Left cardiac atrium (tissue), 4 donors: ENCODE measurements at regions not wholly inside any gene's neighbourhood (a gene's known extent, or its start where the extent isn't known, plus 50 kb on each side); places are given as distances from the start of the nearest gene placed in this dataset.
"Not testable (repeated sequence)": the region's sequence is repeated elsewhere in the genome, so short reads cannot be mapped to it uniquely, and the experiment has no call there.

ENCODE experiments used
- ATAC-seq, 2 donors: fragments of 200-7000 bp; cut with Tn5 transposase; one replicate each; pipeline ENCODE4 v1.9.1; 2020; ENCODE audit warnings: mild to moderate bottlenecking in 2 of 2, moderate library complexity in 2 of 2
- DNase-seq: peaks from one replicate; pipeline ENCODE4 v3.0.0-alpha.2; 2020
- intact Hi-C, 2 donors: fragments of 100-400 bp; cut with DNase I; formaldehyde crosslinking; loops; one replicate each; pipeline versions ENCODE4 v1.14.1 to v1.15.1; 2022 to 2023
- donor health status: DM: no; HTN: yes; CAD: no.
- donor health status: DM: no; HTN: yes; CAD: no; lungs with severe emphysema.
- donor health status: DM: yes; HTN: yes; CAD: no.
- donor health status: Dilated cardiomyopathy.

DNA sequence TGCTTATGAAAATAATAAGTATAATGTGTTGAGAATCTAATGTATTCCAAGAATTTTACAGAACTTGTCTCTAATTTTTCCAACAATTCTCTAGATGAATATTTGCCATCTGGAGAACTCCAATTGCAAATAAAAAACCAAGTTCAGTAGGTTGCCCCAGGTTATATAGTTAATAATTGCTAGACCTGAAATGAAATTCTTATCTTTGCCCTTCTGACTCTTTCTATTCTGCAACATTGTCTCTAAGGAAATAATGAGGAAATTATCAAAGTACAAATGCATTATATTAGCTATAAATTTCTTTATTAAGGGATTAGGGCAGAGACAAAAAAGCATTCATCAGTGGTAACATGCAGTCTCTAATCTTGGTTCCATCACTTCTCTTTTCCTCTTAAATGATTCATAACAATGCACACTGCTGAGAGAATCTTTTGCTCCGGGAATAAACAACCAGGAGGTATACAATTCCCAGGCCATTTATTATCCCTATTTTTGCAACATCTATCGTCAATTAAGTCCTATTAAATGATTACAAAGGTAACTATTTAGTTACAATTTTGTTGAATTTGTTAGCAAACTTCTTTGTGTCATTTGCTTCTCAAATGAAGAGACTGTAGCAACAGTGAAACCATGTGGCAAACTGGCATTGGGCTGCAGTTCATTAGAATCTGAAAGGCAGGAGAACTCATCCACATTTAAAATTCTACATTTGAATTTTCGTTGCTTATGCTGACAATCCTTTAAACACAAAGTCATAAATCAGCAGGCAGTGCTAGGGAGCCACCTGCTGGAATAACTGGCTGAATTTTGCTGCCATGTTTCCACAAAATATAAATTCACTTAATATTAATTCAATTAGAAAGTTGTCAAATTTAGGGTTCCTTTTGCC is 349.6 kb downstream of the KIF2B start:
- intact Hi-C loops, result no loop called here
- DNase-seq, result no peak
- no peak for ATAC-seq

DNA sequence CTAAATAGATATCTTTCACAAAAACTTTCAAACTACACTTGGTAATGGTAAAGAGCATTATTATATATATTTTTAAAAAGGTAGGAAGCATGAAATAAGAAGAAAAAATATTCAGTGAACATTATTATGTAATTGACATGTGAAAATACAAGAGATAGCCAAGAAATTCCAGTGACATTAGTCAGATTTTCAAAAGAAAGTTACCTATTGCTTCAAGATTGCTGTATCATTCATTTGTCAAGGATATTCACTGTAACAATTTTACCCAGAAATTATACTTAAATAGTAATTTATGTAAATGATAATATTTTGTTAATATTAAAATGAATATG is 350.2 kb downstream of the KIF2B start:
- DNase-seq (no peak), ATAC-seq (no peak)
- intact Hi-C loops, result no loop called here

DNA sequence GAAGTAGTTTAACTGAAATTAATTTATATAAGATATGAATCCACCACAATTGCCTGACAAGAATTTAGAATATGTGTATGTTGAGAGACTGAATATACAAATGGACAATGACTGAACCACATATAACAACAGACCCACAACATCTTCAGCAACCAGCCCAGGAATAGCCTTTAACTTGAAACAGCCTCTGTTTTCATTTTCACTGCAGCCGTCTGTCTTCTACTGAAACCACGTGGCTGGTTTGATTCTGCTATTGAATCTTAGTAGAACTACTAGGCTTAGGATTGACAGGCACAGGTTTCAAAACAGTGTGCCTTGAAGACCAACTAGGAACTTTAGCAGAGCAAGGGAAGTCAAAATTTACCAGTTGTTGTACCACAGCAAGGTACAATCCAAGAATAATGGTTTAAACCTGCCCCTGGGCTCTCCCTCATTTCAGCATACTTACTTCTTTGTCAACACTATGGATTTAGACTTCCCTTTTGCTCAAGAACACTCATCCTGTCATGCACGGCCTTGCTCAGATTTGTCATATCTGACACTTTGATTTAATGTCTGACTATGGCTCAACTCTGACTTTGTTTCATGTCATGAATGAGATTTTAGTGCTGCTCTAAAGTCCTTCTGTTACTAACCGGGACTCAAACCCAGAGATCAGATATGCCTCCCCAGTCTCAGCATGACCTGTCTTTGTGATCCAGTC is 355.0 kb downstream of the KIF2B start:
- DNase-seq (no peak), ATAC-seq (no peak)
- intact Hi-C loops, result no loop called here

DNA sequence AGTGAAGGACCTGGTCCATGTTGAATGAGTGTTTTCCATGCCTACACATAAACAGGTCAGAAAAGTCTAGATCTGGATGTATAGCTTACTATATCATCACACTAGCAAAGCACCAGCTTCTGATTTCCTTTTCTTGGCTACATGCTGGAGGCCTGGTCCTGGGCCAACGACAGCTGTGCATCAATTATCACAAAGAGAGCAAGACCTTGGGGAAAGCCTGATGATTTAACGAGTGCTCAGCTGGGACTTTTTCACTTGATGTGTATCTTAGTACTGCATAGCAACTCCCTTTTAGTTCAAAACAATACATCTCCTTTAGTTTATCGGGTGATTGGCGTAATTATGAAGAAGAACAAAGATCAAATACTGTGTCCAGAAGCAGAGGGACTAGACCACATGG is 358.2 kb downstream of the KIF2B start:
- DNase-seq (no peak), ATAC-seq (no peak)
- intact Hi-C loops, result no loop called here

DNA sequence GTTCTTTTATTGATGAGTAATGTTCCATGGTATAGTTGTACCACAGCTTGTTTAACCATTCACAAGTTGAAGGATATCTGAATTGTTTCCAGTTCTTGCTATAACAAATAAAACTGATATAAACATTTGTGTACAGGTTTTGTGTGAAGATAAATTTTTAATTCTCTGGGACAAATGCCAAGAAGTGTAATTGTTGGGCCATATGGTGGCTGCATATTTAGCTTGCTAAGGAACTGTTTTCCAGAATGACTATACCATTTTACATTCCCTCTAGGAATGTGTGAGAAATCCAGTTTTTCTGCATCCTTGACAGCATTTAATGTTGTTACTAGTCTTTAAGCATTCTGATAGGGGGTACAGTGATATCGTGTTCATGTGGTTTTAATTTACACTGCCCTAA is 368.5 kb downstream of the KIF2B start:
- intact Hi-C loops, result no loop called here
- DNase-seq, result no peak
- ATAC-seq, result no peak

DNA sequence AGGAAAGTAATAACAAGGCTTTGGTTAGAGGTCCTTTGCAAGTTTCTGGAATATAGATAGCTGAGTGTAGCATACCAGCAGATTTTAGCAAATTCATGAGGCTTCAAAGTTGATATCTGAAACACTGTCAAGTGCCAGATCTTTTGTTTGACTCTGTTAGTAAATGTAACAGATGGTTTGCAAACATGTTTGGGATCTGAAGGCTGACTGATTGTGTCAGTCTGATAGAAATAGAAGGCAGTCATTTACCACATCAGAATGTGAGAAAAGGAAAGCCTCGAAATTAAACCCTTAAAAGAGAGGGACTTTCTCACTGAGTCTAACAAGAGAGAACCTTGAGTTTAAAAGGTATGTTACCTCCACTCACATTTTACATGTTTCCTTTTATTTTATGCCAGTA is 371.5 kb downstream of the KIF2B start:
- ATAC-seq (no peak), DNase-seq (no peak)
- intact Hi-C loops, result no loop called here

DNA sequence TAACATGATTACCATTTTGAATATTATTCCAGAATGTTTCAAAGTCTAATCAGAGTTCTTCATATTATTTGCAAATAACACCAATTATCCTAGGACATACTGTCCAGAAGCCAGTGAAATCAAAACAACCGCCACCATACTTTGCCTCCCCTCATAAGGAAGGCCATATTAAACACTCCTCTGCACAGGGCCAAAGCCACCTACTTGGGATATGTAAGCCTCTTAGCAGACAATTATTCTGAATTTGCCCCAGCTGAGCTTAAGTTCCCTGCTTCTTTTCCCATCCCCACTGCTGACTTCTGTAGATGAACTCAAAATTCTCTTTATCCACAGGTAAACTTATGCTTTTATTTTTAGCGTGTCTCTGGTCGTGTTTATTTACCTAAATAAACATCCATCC is 374.0 kb downstream of the KIF2B start:
- intact Hi-C loops, result no loop called here
- ATAC-seq (no peak), DNase-seq (no peak)

DNA sequence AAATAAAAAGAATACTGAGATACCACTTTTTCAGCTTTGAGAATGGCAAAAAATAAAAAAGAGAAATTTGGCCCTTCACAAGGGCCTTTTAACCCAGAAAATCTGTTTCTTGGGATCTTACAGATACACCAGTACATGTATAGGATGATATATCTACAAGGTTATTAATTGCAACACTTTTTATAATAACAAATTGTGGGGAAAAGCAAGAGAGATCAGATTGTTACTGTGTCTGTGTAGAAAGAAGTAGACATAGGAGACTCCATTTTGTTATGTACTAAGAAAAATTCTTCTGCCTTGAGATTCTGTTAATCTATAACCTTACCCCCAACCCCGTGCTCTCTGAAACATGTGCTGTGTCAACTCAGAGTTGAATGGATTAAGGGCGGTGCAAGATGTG is 378.7 kb downstream of the KIF2B start:
- DNase-seq, ATAC-seq, intact Hi-C loops: not testable (repeated sequence)

DNA sequence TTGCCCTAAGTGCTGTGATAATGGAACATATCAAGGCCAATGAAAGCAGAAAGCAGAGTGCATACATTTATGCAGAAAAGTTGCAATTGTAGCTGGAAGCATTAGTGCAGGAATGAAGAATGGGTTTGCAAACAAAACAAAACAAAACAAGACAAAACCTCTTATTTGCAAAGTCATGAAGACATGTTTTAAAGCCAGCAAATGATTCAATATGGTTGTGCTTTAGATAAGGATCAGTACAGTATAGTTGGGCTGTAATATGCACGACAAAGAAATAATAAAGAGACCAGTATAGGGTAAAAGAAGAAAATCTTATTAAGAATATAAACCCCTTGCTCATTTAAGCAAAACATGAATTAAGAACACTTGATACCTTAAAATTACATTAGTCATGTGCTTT is 398.1 kb downstream of the KIF2B start:
- intact Hi-C loops, result no loop called here
- ATAC-seq, result no peak
- no peak for DNase-seq

DNA sequence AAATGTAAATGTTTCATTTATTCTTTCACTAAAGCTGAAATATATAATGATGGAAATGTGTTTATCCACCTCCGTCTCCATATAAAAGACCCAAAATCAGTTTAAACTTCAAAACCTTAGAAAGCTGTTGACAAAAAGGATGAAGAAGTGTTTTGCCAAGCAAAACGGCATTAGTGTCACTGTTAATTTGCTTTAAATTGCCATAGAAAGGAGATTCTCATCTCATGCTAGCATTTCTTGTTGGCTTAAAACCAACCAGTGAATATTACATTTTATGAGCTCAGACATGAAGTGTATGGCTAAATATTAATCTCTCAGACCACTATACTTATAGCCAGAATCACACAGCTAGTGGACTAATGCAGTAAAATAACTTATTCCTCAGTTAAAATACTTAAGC is 398.8 kb downstream of the KIF2B start:
- intact Hi-C loops, result no loop called here
- no peak for DNase-seq
- ATAC-seq, result no peak

DNA sequence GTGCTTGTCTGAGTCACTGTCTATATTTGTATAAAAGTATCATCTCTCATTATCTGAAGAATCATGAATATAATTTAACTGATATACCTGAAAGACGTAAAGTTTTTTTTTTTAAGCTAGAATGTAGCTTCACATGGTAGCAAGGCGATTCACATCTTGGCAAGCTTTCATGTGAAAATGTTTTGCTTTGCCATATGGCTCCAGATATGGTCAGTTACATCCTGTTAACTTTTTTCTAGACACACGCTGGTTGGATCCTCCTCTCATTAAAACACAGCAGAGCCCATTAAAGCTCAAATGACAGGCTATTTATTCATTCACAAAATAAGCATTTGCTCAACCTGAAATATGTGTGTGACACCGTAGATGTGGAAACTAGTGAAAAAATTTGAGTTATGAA is 412.8 kb downstream of the KIF2B start:
- intact Hi-C loops, result no loop called here
- ATAC-seq (no peak), DNase-seq (no peak)

DNA sequence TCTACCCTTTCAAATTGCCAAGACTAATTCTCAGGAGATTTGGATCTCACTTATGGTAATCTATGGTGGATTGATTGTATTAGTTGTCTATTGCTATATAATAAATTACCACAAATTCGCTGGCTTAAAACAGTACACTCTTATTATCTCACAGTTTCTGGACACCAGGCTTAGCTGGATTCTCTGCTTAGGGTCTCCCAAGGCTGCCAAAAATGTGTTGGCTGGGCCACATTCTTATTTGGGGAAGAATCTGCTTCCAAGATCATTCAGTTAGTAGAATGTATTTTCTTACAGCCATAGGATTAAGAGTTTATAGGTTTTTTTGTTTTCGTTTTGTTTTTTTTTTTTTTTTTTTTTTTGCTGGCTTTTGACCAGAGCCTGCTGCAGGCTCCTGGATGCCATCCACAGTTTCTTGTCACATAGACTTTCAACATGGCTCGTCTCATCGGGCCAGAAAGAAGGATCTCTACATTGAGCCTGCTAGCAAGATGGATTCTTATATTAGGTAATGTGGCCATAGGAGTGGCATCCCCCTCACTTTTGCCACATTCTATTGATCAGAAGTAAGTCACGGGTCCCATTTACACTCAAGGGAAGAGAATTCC is 415.3 kb downstream of the KIF2B start:
- ATAC-seq (no peak), DNase-seq (no peak)
- intact Hi-C loops, result no loop called here

DNA sequence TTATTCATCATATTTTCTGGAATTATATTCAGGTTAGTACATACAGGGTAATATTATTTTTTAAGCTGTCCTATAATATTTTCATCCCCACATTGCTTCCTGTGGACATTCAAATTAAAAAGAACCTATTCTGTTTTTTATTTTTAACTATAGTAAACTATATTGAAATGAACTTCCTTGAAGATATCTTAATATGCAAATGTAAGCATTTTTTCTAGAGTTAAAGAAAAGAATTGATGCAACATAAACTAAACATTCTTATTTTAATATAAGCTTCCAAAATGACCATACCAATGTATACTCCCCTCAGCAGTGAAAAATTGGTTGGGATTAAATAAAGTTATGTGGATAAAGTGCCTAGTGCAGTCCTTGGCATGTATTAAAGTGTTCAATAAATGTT is 416.6 kb downstream of the KIF2B start:
- no peak for DNase-seq
- intact Hi-C loops, result no loop called here
- no peak for ATAC-seq

DNA sequence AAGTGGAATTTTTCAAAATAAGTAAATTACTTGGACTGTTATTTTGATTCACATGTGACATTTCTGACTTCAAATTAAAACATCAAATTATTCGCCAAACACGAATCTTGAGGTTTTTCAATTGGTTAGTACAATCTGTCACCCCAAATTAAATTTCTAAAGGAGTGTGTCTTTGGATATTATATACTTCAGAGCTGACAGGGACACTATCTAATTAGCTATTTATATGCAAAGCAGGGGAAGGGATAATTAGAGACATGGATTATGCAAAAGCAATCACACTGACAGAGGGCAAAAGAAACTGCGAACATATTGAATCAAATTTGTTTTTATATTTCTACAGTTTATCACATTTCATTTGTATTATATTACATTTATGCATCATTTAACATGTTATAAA is 433.0 kb downstream of the KIF2B start:
- DNase-seq, result no peak
- ATAC-seq, result no peak
- intact Hi-C loops, result no loop called here

DNA sequence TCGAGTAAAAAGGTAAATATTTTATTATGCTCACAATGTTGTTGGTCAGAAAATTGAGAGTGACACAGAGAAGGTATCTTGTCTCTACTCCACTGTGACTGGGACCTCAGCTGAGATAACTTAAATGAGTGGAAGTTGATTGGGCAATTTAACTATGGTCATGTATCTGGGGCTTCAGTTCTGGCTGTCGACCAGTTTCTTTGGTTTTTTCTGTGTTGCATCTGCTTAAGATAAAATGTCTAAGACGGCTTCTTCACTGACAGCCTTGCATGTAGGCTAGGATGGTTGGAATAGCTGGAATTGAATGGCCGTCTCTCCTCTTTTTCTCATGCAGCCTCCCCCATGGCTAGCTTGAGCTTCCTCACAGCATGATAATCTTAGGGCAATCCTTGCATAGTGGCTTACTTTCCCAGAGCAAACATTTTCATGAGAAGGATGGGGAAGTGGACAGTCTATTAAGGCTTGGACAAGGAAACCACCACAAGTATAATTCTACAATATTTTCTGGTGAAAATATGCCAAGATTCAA is 433.7 kb downstream of the KIF2B start:
- no peak for ATAC-seq
- no peak for DNase-seq
- intact Hi-C loops, result no loop called here

DNA sequence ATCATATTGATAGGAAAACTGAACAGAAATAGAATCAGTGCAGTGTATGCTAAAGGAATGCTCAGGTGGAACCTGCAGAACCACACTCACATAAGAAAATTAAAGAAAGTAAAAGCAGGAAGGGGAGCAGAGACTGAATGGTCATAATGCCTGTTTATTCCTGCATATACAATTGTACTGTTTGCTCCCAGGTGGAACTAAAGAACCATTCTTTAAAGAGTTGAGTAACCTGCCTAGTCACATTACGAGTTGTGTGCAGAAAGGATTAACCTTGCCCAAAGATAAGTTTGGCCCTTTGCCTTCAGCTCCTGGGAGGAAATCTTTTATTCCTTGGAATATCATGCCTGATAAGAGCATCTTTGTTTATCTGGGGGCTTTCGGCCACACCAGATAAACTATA is 434.7 kb downstream of the KIF2B start:
- DNase-seq, result no peak
- ATAC-seq, result no peak

DNA sequence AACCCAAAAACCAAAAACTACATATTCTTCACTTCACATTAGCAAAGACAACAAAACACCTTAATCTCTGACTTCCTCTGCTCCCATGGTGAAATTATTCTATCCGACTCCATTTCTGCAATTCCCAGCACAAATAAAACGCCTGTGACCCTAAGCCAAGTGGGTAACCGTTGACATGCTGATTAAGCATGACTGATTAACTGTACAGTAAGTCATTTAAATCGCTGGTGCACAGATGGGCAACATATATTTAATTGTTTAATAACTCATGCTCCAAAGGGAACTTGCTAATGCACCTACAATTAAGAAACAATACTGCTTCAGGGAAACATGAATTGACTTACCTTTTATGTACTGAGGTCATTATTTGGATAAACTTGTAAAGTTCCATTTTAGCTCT is 436.7 kb downstream of the KIF2B start:
- intact Hi-C loops, result no loop called here
- ATAC-seq, result no peak
- DNase-seq, result no peak

More for the DNA sequence above, 434.7 kb downstream of the KIF2B start:
- intact Hi-C loops, result no loop called here

DNA sequence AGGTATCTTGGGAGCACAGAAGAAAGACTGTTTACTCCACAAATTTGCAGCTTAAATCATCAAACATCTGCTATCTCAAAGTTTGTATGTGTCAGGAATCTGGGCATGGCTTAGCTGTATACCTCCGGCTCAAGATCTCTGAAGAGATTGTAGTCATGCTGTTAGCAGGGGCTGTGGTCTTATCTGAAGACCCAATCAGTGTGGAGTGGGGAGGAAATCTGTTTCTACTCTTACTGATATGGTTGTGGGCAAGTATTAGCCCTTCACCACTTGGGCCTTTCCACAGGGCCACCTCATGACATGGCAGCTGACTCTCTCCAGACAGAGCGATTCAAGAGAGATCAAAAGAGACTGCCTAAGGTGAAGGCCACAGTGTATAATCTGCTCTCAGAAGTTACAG is 438.7 kb downstream of the KIF2B start:
- no peak for ATAC-seq
- intact Hi-C loops, result no loop called here
- no peak for DNase-seq

DNA sequence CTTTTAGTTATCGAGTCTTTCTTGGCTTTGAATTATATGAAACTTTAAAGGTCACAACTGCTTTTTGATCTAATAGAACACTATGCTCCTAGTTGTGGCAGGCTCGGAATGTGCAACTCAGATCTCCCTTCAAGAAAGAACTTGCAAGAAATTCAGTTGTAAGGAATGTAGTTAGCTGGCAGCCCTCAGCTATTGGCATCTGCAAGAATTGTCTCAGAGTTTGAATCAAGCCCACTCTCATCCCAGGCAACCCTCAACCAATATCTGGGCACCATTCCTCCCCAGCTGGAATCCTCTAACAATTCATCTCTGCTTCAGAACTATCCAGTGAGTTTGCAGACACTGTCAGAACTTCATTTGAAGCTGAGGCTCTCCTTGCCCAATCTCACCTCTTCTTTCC is 447.2 kb downstream of the KIF2B start:
- intact Hi-C loops, result no loop called here
- ATAC-seq, result no peak

DNA sequence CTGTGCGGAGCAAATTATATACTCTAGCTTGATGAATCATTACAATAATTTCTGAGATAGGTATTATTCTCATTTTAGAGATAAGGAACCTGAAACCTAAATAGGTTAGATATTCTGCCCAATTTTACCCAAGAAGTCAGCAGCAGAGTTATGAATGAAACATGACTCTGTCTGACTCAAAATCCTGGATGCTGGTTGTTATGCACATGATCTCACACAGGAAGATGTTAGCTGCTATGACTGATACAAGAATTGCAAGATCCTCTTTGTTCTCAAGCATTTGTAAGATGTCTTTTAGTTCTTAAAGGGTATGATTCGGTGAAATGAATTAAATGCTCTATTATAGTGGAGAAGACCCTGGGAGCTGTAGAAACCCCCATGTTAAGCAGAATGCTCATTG is 447.8 kb downstream of the KIF2B start:
- DNase-seq, result no peak
- no peak for ATAC-seq
- intact Hi-C loops, result no loop called here

More for the DNA sequence above, 447.2 kb downstream of the KIF2B start:
- no peak for DNase-seq
